Smooth muscle cell (in vitro differentiated cells): ENCODE measurements at regions not wholly inside any gene's neighbourhood (a gene's known extent, or its start where the extent isn't known, plus 50 kb on each side); places are given as distances from the start of the nearest gene placed in this dataset.

ENCODE experiments used
- DNase-seq: peaks from one replicate; lab custom pipeline; 2025; ENCODE audit not compliant: unreplicated experiment; lab: John Stamatoyannopoulos, UW
- H2AFZ ChIP-seq: fragments of 200-600 bp; sonication (generic); 2 replicates; pipeline ENCODE4 v1.6.0; 2016; ENCODE audit warnings: antibody characterized with exemption, low read depth, mild to moderate bottlenecking
- H3F3A ChIP-seq: fragments of 200-600 bp; sonication (generic); 2 replicates; pipeline ENCODE4 v1.6.0; 2017; ENCODE audit warnings: antibody characterized with exemption, low read depth
- H3K27ac ChIP-seq: fragments of 200-600 bp; sonication (generic); 2 replicates; pipeline ENCODE4 v1.5.1; 2016; ENCODE audit warnings: low read depth, mild to moderate bottlenecking
- H3K27me3 ChIP-seq: fragments of 200-600 bp; sonication (generic); 2 replicates; pipeline ENCODE4 v1.6.1; 2016; ENCODE audit warnings: low read depth, mild to moderate bottlenecking
- H3K36me3 ChIP-seq: fragments of 200-600 bp; sonication (generic); 2 replicates; pipeline ENCODE4 v1.5.1; 2016; ENCODE audit warnings: low read depth
- H3K4me1 ChIP-seq: fragments of 200-600 bp; sonication (generic); 2 replicates; pipeline ENCODE4 v1.5.1; 2016; ENCODE audit warnings: low read depth
- H3K4me2 ChIP-seq: fragments of 200-600 bp; sonication (generic); 2 replicates; pipeline ENCODE4 v1.6.0; 2016; ENCODE audit warnings: mild to moderate bottlenecking
- H3K4me3 ChIP-seq: fragments of 200-600 bp; sonication (generic); 2 replicates; pipeline ENCODE4 v1.5.1; 2016; ENCODE audit warnings: mild to moderate bottlenecking
- H3K79me2 ChIP-seq: fragments of 200-600 bp; sonication (generic); 2 replicates; pipeline ENCODE4 v1.6.0; 2016; ENCODE audit warnings: low read depth, mild to moderate bottlenecking
- H3K9ac ChIP-seq: fragments of 200-600 bp; sonication (generic); 2 replicates; pipeline ENCODE4 v1.6.0; 2016; ENCODE audit warnings: low read depth
- H3K9me3 ChIP-seq: fragments of 200-600 bp; sonication (generic); replicated peaks from 2 replicates; pipeline ENCODE4 v1.5.1; 2016; ENCODE audit warnings: low read depth
- H4K20me1 ChIP-seq: fragments of 200-600 bp; sonication (generic); 2 replicates; pipeline ENCODE4 v1.6.0; 2016; ENCODE audit warnings: low read depth
- WGBS: methylation state at CpG from one replicate; pipeline ENCODE4 v1.1.7; 2016; ENCODE audit warnings: low lambda C conversion rate; 5-methylcytosine and 5-hydroxymethylcytosine counted together
- TF ChIP-seq, protein P1 (sequence below): fragments of 200-600 bp; sonication (generic); IDR thresholded peaks from 2 replicates; pipeline ENCODE4 v1.5.1; 2017; ENCODE audit warnings: borderline replicate concordance, mild to moderate bottlenecking, antibody characterized with exemption; ENCODE audit not compliant: insufficient read depth, poor library complexity, severe bottlenecking

DNA sequence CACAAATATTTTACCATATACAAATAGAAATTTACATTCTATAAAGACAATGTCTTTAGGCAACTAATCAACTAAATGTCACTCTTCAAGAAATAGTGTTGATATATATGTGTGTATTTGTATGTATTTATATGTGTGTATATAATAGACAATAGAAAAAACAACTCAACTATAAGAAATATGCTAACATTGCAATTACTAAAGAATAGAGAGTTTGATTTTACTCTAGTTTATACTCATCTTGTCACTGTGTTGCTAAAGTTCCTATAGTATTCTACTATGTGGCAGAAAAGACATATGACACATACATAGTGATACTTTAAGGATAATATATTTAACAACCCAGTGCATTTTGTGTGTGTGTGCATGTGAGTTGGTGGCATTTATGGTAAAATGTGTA is 1728.3 kb downstream of the PLA2G4A start:
- H3K4me3 ChIP-seq, result no peak overlapping the region
- H3F3A ChIP-seq, result no peaks in the 10 kb centered on the region
- H3K79me2 ChIP-seq, result no peaks in the 10 kb centered on the region
- DNase-seq, result no peak
- H3K27me3 ChIP-seq, result no peaks in the 10 kb centered on the region
- H3K4me2 ChIP-seq, result no peak overlapping the region
- H3K9me3 ChIP-seq, result no peaks in the 10 kb centered on the region
- no peak overlapping the region for H3K27ac ChIP-seq
- no peak overlapping the region for H2AFZ ChIP-seq
- H3K36me3 ChIP-seq, result no peaks in the 10 kb centered on the region
- no peaks in the 10 kb centered on the region for H3K4me1 ChIP-seq
- TF ChIP-seq, protein P1, sequence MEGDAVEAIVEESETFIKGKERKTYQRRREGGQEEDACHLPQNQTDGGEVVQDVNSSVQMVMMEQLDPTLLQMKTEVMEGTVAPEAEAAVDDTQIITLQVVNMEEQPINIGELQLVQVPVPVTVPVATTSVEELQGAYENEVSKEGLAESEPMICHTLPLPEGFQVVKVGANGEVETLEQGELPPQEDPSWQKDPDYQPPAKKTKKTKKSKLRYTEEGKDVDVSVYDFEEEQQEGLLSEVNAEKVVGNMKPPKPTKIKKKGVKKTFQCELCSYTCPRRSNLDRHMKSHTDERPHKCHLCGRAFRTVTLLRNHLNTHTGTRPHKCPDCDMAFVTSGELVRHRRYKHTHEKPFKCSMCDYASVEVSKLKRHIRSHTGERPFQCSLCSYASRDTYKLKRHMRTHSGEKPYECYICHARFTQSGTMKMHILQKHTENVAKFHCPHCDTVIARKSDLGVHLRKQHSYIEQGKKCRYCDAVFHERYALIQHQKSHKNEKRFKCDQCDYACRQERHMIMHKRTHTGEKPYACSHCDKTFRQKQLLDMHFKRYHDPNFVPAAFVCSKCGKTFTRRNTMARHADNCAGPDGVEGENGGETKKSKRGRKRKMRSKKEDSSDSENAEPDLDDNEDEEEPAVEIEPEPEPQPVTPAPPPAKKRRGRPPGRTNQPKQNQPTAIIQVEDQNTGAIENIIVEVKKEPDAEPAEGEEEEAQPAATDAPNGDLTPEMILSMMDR, result no peak
- no peaks in the 10 kb centered on the region for H4K20me1 ChIP-seq
- no peak overlapping the region for H3K9ac ChIP-seq

DNA sequence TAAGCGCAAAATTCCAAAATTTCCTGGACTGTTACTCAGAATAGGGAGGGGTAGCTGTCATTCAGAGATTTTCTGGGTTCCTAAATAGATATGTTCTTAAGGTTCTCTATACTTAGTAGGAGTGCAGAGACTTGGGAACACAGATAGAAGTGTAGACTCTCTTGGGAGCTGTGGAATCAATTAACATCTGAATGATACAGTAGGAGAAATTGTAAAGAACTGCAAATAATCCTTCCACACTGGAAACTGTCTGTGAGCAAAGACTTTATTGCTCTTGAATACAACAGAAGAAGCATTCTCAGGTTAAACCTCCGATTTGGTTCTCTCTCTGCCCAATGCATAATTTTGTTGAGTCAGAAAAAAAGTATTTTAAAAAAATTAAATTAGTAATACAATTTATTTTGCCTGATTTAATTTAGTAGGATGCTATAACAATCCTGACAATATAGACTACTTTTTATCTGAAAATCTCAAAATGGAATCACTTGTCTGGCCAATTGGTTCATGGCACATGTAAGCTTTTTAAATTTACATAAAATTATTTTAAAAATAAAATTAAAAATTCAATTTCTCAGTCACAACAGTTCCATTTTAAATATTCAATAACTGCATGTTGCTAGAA is 1754.3 kb downstream of the PLA2G4A start:
- Histone ChIP-seq H4K20me1 (no peaks in the 10 kb centered on the region), H3K79me2 (no peaks in the 10 kb centered on the region), H3K9ac (no peak overlapping the region), H3K4me3 (no peak overlapping the region), H3K9me3 (no peaks in the 10 kb centered on the region), H3K36me3 (no peaks in the 10 kb centered on the region), H3K4me1 (no peaks in the 10 kb centered on the region), H2AFZ (no peak overlapping the region), H3F3A (no peaks in the 10 kb centered on the region), H3K4me2 (no peak overlapping the region), H3K27ac (no peak overlapping the region), H3K27me3 (no peaks in the 10 kb centered on the region)
- TF ChIP-seq, protein P1, result no peak
- 82% methylated on average over 2 of the region's 2 CpGs for WGBS
- DNase-seq, result no peak

DNA sequence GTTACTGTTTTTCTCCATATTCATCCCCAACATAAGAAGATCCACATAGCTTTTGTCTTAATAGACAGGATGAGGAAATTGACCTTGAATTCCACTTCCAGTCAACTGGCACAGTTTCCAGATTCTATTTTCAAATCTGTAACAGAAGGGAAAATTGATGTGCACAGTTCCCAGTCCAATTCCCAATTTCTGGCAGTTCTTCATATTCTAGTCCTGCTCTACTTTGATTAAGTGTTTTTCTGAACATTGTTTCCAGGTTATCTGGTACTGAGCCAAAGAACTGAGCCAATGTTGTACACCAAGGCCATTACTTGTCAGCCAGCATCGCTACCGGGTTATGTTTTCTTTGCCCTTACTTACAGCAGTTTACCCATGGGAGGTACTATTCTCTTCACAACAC is 1755.4 kb downstream of the PLA2G4A start:
- H3K9me3 ChIP-seq, result no peaks in the 10 kb centered on the region
- H4K20me1 ChIP-seq, result no peaks in the 10 kb centered on the region
- no peaks in the 10 kb centered on the region for H3K27me3 ChIP-seq
- TF ChIP-seq, protein P1, result no peak
- no peaks in the 10 kb centered on the region for H3K79me2 ChIP-seq
- no peak overlapping the region for H3K27ac ChIP-seq
- no peak for DNase-seq
- no peak overlapping the region for H3K4me3 ChIP-seq
- H2AFZ ChIP-seq, result no peak overlapping the region
- H3K9ac ChIP-seq, result no peak overlapping the region
- no peaks in the 10 kb centered on the region for H3F3A ChIP-seq
- no peak overlapping the region for H3K4me2 ChIP-seq
- H3K4me1 ChIP-seq, result no peaks in the 10 kb centered on the region
- 93% methylated on average over 2 of the region's 2 CpGs for WGBS
- H3K36me3 ChIP-seq, result no peaks in the 10 kb centered on the region

DNA sequence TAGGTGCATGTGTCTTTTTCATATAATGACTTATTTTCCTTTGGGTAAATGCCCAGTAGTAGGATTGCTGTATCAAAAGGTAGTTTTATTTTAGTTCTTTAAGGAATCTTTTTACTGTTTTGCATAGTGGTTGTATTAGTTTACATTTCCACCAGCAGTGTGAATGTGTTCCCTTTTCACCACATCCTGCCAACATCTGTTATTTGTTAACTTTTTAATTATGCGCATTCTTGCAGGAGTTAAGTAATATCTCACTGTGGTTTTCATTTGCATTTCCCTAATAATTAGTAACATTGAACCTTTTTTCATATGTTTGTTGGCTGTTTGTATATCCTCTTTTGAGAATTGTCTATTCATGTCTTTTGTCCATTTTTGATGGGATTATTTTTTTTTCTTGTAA is 1761.9 kb downstream of the PLA2G4A start:
- Histone ChIP-seq H4K20me1 (no peaks in the 10 kb centered on the region), H2AFZ (no peak overlapping the region), H3K4me1 (no peaks in the 10 kb centered on the region), H3K27me3 (no peaks in the 10 kb centered on the region), H3F3A (no peaks in the 10 kb centered on the region), H3K27ac (no peak overlapping the region), H3K36me3 (no peaks in the 10 kb centered on the region), H3K9ac (no peak overlapping the region), H3K4me2 (no peak overlapping the region), H3K79me2 (no peaks in the 10 kb centered on the region), H3K4me3 (no peak overlapping the region), H3K9me3 (no peaks in the 10 kb centered on the region)
- WGBS, result 44% methylated on average over 1 of the region's 1 CpG
- no peak for DNase-seq
- TF ChIP-seq, protein P1, result no peak
